HG02642 (cell line): ENCODE measurements at regions not wholly inside any gene's neighbourhood (a gene's known extent, or its start where the extent isn't known, plus 50 kb on each side); places are given as distances from the start of the nearest gene placed in this dataset.
"Not testable (repeated sequence)": the region's sequence is repeated elsewhere in the genome, so short reads cannot be mapped to it uniquely, and the experiment has no call there.

ENCODE experiments used
- ATAC-seq: cut with Tn5 transposase; IDR thresholded peaks from one replicate; pipeline ENCODE4 v1.9.1; 2021; ENCODE audit warnings: mild to moderate bottlenecking; ENCODE audit not compliant: unreplicated experiment, poor library complexity

DNA sequence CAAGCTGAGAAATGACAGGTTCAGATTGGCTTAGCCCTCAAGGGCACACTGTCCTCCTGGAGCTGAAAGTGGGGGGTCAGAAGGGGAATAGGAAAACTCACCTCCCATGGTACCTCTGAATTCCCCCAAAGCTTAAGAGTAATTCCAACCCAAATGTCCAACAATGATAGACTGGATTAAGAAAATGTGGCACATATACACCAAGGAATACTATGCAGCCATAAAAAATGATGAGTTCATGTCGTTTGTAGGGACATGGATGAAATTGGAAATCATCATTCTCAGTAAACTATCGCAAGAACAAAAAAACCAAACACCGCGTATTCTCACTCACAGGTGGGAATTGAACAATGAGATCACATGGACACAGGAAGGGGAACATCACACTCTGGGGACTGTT lies 173.6 kb upstream of the PDE10A start:
- not testable (repeated sequence) for ATAC-seq

DNA sequence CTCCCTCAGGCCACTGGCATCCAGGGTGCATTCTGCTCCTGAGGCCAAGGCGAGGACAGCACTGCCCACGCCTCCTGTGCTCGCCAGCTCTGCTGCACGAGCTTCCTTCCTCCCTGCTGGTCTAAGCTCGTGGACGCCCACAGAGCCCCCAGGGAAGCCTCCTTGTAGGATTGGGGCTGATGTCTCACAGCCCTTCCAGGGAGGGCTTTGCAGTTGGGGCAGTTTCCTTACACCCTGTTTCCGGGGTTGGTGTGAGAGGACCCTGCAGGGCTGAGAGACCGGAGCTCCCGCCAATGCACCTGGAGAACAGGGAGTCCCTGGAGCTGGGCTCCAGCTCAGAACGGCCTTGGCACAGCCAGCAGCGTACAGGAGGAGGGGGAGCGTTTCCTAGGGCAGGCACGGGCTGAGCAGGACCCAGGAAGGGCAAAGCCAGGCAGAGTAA lies 172.4 kb upstream of the PDE10A start:
- ATAC-seq: no peak

DNA sequence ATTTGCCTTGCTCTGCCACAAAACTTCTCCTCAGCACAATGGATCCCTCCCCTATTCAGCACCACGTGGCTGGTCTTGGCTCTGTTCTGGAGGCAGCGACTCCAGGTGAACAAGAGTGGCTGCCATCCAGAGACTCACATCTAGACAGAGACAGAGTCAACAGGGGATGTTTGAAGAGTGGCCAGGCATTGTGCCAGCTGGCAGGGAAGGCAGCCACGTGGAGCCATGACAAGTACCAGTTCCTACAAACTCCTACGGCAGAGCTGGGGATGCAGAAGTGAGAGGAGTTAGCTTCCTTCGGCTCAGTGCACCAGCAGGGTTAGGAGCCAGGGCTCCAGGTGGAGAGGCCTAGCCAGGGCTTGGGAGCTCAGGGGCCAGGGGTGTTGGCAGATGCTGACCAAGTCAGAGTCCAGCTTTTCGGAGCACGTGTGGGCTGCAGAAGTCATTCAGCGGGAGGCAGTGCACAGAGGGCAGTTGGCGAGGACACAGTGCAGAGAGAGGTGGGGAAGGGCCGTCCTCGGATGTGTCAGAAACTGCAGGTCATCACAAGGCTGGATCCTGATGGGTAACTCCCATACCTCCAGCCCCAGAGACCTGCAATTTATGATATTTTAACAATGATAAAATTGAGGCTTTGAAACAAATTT lies 171.7 kb upstream of the PDE10A start:
- ATAC-seq: no peak

DNA sequence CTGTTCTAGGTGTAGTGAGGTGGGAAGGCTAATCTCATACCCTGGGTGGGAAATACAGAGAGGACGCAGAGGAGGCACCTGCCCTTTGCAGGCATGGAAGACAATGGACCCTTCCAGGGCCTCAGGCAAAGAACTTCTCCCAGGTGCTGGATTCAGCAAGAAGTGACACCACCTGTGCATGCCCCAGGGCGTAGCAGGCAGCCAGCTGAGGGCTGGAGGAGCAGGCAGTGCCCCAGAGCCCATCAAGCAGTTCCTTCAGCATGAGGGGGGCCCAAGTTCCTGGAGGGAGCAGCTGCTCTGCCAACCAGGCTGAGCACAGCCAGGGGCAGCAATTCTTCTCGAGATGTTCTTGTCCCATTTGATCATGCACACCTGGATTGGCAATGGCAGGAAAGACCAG lies 170.3 kb upstream of the PDE10A start:
- no peak for ATAC-seq

DNA sequence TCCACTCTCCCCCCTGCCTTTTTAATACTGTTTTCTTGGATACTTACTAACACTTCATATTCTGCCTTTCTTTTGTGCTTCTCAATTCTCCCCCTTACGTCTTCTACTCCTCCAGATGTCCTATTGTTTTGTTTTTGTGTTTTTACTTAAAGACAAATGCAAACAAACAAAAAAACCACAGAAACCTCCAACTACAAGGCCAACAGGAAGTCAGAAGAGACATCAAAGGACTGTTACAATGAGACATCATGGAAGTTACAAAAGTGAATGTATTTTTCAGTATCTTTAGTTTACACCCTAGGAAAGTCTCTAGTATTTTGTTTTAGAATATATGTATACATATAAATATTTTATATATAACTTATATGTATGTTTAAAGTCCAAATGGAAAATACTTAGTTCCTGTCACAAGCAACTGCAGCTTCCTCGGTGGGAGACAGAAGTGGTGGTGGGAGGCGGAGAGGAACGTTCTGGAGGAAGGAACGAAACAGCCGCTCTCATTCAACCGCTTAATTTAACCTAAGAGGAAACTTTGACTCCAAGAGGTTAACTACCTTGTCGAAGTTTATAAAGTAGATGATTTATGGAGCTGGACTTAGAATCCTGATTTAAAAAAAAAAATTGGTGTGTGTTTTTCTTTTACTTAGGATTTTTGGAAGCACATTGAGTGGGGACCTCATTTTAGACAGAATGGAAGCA lies 168.9 kb upstream of the PDE10A start:
- no peak for ATAC-seq

DNA sequence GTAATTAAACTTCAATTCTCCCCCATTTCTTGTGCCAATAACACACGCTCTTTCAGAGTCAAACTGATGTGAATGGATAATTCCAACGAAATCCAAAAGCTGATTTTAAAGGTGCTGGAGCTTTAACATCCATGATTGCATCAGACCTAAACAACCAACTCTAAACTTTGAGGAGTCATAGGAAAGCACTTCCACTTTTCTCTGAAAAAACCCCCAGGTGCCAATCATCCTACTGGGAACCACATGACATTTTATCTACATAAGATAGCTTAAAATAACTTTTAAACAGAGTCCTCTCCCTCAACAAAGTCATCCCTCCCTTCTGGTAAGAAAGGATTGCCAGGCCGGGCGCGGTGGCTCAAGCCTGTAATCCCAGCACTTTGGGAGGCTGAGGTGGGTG lies 167.7 kb upstream of the PDE10A start:
- no peak for ATAC-seq

DNA sequence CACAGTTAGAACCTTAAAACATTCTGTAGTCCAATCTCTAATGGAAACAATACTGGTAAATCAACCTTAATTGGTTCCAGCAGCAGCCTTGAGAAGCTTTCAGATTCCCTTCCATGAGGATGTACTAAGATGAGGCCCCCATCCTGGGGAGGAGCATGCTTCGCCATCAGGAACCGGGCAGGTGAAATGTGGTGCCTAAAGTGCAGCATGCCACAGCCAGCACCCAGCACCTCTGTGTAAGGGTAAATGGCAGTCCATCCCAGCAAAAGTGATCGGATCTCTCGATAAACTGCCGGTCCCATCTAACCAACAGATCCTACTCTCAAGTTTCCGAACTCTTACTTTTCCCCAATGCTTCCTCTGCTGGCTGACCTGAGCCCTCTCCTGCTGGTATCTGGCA lies 166.3 kb upstream of the PDE10A start:
- ATAC-seq: no peak

DNA sequence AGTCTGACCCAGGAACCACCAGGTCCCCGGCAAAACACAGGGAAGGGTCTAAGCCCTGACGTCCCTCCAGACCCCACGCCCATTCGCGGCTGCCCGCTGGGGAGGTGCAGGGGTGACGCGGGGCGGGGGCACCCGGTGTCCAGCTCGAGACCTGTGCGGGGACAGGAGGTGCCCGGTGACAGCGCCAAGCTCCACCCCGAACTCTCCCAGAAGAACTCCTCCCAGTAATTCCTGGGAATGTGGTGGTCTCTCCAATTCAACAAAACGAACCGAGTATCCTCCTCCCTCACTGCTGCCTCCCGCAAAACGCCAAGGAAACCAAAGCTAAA lies 164.1 kb upstream of the PDE10A start:
- ATAC-seq: no peak

DNA sequence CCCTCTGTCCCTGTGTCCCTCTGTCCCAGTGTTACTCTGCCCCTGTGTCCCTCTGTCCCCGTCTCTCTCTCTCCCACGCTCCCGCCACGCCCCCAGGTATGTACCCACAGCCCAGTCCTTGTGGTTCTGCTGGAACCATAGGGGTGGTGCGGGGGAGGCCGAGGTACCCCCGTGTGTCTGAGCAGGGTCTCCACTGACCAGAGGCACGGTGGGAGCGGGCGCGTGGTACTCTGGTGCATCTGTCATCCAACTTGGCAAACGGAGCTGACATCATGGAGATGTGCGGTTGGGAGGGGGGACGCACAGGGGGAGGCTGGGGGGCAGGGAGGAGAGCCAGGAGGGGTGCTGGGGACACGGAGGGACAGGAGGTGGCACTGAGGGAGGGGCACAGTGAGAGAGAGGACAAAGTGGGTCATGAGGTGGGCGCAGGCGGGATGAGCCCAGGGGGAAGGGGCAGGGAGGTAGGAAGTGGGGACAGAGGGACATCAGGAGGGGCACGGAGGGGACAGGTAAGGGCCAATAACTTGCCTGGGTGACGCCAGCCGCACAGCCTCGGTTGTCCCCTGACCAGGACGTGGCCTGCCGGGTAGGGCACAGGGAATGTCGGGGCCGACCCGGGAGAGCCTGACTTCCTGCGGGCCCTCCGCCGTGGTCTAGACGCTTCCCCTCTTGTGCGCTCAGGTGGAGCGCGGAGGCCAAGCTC lies 163.6 kb upstream of the PDE10A start:
- no peak for ATAC-seq

DNA sequence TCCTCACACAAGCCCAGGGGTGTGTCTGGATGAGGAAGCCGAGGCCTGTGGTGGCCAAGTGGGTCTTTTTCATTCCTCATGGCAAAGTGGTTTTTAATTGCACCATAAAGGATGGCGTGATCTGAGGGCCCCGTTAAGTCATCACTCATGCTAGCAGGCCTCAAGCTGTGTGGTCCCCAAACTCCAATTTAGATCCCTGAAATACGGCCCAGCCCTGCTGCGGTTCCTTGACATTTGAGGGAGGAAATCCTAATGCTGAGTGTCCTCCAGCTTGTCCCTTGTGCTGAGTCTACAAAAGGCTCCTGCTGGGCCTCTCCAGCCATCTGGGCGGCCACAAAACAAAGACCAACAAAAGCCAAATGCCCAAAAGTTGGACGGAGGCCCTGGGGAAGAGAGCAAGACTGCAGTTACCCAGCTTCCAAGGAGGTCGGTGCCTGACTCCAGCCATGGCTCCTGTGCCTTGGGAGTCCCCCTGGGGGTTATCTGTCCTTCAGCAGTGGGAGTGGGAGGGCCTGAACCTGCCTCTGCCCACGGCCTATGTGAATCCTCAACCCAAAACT lies 162.3 kb upstream of the PDE10A start:
- no peak for ATAC-seq

DNA sequence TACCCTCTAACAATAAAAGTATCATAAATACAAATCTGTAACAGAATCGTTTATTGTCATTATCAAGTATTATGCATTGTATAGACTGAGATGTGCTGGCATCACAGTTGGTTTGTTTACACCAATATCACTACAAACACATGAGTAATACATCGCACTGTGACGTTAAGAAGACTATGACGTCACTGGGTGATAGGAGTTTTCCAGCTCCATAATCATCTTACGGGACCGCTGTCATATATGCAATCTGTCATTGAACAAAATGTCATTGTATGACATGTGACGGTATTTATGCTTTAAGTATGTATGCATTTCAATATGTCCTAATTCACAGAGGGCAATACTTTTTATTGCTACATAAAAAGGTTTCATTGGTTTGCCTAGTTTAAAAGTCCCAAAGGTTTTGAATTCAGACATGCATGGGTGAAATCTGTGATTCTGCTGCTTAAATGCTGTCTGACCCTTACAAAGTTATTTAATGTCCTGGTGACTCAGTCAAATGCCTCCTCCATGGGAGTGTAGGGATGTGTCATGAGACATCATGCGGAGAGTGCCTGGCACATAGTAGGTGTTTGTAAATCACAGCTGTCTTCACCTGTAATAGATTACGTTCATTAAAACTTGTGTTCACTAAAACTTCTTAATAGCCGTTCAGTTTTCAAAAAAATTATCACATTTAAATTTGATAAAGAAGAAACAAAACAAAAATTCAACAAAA lies 160.7 kb upstream of the PDE10A start:
- ATAC-seq: no peak

DNA sequence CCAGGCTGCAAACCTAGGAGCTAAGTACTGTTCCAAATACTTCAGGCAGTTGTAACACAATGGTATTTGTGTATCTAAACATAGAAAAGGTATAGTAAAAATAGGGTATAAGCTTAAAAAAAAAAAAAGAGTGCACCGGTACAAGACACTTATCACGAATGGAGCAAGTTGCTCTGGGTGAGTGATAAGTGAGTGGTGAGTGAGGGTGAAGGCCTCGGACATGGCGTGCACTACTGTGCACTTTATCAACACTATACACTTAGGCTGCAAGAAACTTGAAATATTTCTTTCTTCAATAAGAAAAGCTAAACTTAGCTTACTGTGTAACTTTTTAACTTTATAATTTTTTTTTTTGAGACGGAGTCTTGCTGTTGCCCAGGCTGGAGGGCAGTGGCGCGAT lies 159.5 kb upstream of the PDE10A start:
- ATAC-seq: no peak

DNA sequence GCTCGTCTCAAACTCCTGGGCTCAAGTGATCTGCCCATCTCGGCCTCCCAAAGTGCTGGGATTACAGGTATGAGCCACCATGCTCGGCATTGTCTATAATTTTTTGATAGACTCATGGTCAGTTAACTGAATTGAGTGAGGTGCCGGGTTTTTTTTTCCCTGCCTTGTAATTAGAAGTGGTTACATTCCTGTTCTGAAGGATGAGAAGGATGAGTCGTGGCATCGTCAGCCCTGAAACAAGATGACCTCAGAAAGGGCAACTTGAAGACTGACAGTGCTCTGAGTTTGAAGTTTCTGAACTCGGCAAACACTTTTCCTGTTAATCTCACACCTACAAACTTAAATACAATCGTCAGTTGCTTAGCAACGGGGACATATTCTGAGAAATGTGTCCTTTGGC lies 158.7 kb upstream of the PDE10A start:
- ATAC-seq: no peak

DNA sequence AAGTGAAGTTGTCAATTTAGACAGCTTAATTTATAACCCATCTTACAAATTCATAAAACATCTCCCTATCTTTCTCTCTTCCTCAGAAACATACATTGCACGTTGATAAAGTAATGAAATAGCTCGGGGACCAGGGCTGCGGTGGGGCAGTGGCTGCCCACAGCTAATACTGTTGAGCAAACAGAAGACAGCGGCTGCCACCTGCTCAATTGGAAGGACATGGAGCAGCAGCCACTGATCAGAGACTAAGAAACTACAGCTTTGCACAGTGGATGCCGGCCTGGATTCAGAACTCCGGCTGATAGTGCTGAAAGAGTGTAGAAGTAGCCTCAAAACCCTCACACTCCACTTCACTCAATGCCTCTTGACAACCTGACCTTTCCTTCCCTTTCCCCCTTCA lies 157.9 kb upstream of the PDE10A start:
- ATAC-seq: no peak

DNA sequence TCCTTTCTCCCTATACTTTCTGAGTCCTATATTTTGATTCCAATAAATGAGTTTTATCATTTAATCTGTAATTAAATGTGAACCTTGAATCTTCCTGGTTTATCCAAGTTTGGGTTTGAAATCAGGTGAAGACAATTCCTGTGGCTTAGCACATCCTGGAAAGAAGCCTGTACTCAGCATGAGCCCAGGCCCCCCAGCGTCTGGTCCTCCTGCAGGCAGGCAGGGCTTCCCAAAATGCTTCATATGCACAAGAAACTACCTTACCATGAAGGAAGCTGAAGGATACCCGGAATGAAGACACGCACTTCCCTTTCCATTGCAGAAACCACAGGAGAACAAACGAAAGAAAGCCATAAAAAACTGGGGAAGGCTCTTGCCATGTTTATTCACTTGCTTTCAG lies 157.4 kb upstream of the PDE10A start:
- ATAC-seq: no peak

DNA sequence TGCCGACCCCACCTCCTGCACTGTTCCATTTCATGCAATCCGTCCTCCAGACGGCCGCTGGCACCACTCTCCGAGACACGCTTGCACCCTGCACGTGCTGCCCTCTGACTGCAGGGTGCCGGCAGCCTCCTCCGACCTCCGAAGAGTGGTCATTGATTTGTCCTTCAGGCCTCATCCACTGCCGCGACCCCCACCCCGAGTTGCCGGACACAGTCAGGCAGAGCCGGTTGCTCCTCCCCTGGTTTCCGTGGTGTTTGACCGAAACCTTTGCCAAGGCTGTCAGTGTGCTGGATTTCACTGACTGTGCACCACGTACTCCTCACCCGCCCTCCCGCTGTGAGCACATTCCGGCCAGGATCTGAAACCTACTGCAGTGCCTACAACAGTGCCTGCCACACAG lies 156.4 kb upstream of the PDE10A start:
- ATAC-seq: no peak

DNA sequence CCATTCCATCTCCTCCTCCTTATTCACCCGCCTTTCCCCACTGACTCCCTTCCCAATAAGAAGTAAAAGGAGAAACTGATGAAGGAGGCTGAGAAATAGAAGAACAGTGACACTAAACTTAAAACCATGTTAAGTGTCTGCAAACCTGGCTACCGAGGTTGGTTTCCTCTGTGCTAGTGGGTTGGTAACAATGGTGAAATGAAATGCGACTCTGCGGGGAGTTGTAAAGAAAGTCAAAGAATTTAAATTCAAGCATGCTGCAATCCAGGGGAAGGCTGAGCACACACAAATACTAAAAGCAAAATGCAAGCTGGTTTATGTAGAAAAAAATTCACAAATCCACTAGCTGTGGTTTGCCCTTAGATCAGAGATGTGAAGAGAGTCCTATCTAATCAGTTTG lies 155.2 kb upstream of the PDE10A start:
- ATAC-seq: no peak

DNA sequence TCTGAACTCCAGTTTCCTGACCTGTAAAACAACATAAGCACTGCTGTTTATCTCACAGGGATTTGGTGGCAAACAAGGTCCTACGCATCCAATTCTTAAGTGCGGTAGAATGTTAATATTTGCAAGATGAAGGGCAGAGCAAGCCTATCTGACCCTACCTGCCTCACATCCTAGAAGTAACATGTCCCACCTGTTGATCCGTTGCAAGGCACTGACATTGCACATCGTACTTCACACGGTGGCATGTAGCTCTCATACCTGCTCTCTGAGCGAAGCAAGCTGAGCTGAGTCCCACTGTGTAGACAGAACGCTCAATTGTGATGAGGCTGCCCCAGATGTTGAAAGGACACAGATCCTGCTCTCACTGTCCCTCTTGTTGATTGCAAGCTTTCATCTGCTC lies 154.7 kb upstream of the PDE10A start:
- ATAC-seq: no peak

DNA sequence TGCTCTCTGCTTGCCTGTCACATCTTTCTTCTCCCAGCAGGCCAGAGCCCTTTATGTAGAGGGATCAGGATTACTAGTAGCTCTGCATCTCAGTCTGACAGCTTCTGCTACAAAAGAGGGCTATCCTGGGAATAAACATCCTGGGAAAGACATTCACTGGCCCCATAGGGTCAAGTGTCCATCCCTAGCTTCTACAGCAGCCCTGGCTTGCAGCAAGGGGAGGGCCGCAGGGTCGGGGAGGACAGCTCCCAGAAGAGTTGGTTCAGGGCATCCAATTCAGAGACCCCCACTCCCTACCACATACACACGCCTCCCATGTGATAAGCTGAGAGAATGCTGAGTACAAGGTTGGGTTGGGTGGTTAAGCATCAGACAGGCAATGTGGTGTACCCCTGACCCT lies 154.1 kb upstream of the PDE10A start:
- ATAC-seq: no peak

DNA sequence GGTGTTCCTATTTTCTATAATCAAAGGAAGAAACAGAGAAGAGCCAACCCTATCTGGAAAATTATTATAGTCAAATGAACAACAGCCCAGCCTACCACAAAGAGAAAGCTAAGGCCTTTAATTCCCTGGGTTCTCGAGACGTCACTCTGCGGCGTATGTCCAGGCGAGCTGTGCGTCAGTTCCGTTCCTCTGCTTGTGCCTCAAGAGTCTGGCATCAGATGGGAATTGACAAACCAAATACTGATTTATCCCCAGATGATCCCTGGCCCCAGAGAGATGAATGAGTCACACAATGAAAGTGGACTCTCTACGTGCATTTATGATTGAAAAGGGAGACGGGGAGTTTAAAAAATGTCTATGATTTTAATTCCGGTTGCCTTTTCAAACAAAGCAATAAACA lies 151.6 kb upstream of the PDE10A start:
- ATAC-seq: no peak

DNA sequence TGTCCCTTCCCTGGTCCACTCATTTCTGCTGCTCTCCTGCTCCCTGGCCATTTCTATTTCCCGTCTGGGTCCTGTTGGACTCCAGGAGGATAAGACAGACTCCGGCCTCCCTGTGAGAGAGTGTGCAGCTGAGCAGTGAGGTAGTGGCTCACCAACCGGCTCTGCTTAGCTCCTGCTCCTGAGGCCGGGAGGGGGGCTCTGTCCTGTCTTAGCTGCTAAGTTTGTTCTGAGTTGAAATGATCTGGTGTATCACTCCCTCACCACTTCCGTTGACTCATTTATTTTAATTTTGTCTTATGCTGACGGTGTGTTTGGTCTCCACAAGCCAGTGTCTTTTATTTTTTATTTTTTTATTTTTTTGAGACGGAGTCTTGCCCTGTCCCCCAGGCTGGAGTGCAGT lies 148.5 kb upstream of the PDE10A start:
- no peak for ATAC-seq
